K562 (cell line): ENCODE measurements at regions not wholly inside any gene's neighbourhood (a gene's known extent, or its start where the extent isn't known, plus 50 kb on each side); places are given as distances from the start of the nearest gene placed in this dataset.

ENCODE experiments used
- CBFB ChIP-seq: sonication (generic); formaldehyde crosslinking; IDR thresholded peaks from 2 replicates; pipeline ENCODE4 v1.4.0; 2020; ENCODE audit warnings: mild to moderate bottlenecking, missing genetic modification reagents
- RFX5 ChIP-seq: IDR thresholded peaks from 2 replicates; pipeline ENCODE4 v1.6.1; 2011; ENCODE audit warnings: low read depth, mild to moderate bottlenecking, improper control_type of control experiment, low read length
- TF ChIP-seq, protein P1 (sequence below), 3 experiments: IDR thresholded peaks in 2 of 3; conservative IDR thresholded peaks in 1 of 3; 2 replicates each; pipeline ENCODE4 v1.5.1; 2011 to 2012; ENCODE audit warnings: low read length in 3 of 3, mild to moderate bottlenecking in 3 of 3, control low read depth in 2 of 3, improper control_type of control experiment in 1 of 3, inconsistent platforms in 1 of 3, low read depth in 1 of 3, mixed read lengths in 1 of 3, moderate library complexity in 1 of 3; ENCODE audit not compliant: insufficient read depth in 2 of 3
- TF ChIP-seq, protein P2 (sequence below): fragments of 450-650 bp; IDR thresholded peaks from 2 replicates; pipeline ENCODE4 v1.6.1; 2014; ENCODE audit warnings: low read depth, mild to moderate bottlenecking, moderate library complexity, borderline replicate concordance

DNA sequence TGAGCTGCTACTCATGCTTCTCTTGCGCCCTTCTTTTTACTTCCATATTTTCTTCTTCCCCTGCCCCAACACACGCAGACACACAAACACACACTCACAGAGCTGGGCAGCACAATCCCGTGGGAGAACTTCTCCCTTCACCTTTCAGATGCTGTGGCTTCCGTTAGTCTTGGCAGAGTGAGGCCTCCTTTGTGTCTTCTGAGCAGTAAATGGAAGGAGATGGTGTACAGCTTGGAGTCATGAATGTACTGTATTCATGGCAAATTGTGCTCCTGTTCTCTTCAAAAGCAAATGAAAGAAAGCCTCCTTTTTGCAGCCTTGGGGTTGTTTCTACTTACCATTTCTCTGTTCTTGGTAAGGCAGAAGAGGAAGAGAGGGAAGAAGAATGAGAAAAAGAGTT, 456.6 kb upstream of the TLE4 start:
- TF ChIP-seq, protein P1, sequence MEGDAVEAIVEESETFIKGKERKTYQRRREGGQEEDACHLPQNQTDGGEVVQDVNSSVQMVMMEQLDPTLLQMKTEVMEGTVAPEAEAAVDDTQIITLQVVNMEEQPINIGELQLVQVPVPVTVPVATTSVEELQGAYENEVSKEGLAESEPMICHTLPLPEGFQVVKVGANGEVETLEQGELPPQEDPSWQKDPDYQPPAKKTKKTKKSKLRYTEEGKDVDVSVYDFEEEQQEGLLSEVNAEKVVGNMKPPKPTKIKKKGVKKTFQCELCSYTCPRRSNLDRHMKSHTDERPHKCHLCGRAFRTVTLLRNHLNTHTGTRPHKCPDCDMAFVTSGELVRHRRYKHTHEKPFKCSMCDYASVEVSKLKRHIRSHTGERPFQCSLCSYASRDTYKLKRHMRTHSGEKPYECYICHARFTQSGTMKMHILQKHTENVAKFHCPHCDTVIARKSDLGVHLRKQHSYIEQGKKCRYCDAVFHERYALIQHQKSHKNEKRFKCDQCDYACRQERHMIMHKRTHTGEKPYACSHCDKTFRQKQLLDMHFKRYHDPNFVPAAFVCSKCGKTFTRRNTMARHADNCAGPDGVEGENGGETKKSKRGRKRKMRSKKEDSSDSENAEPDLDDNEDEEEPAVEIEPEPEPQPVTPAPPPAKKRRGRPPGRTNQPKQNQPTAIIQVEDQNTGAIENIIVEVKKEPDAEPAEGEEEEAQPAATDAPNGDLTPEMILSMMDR (IDR thresholded peaks at IDR 0.05 in 2 of 3, conservative IDR thresholded peaks at IDR 0.05 in 1 of 3; ENCODE audit: insufficient read depth in 2 of 3, low read depth in 1 of 3, low read length in 3 of 3) = no peak
- TF ChIP-seq, protein P2, sequence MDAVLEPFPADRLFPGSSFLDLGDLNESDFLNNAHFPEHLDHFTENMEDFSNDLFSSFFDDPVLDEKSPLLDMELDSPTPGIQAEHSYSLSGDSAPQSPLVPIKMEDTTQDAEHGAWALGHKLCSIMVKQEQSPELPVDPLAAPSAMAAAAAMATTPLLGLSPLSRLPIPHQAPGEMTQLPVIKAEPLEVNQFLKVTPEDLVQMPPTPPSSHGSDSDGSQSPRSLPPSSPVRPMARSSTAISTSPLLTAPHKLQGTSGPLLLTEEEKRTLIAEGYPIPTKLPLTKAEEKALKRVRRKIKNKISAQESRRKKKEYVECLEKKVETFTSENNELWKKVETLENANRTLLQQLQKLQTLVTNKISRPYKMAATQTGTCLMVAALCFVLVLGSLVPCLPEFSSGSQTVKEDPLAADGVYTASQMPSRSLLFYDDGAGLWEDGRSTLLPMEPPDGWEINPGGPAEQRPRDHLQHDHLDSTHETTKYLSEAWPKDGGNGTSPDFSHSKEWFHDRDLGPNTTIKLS = no peak
- TF ChIP-seq RFX5 = no peak
- TF ChIP-seq CBFB (CRISPR knock-in tag) = no peak
